Neural cell (in vitro differentiated cells): ENCODE measurements at regions not wholly inside any gene's neighbourhood (a gene's known extent, or its start where the extent isn't known, plus 50 kb on each side); places are given as distances from the start of the nearest gene placed in this dataset.

Experiments used
- CTCF ChIP-seq: fragments of 450-650 bp; IDR thresholded peaks from 2 replicates; pipeline ENCODE4 v1.5.1; 2014; ENCODE audit warnings: antibody characterized with exemption, mild to moderate bottlenecking, moderate library complexity; ENCODE audit not compliant: poor library complexity, severe bottlenecking
- EP300 ChIP-seq: fragments of 450-650 bp; conservative IDR thresholded peaks from 2 replicates; pipeline ENCODE4 v1.6.1; 2014; ENCODE audit warnings: antibody characterized with exemption, mild to moderate bottlenecking, moderate library complexity; ENCODE audit not compliant: poor library complexity, severe bottlenecking
- EZH2 ChIP-seq: fragments of 200-600, 300-800 bp; shearing (Covaris generic), sonication (generic); IDR thresholded peaks from 2 replicates; pipeline ENCODE4 v1.6.1; 2014; ENCODE audit warnings: antibody characterized with exemption, low read length, borderline replicate concordance, mild to moderate bottlenecking; ENCODE audit not compliant: insufficient read depth, poor library complexity, severe bottlenecking
- MXI1 ChIP-seq: fragments of 450-650 bp; conservative IDR thresholded peaks from 2 replicates; pipeline ENCODE4 v1.6.1; 2014; ENCODE audit warnings: antibody characterized with exemption, mild to moderate bottlenecking; ENCODE audit not compliant: poor library complexity, severe bottlenecking
- POLR2AphosphoS5 ChIP-seq: IDR thresholded peaks from 2 replicates; pipeline ENCODE4 v1.6.1; 2012
- RAD21 ChIP-seq: fragments of 450-650 bp; conservative IDR thresholded peaks from 2 replicates; pipeline ENCODE4 v1.6.1; 2014; ENCODE audit warnings: antibody characterized with exemption, mild to moderate bottlenecking, moderate library complexity
- REST ChIP-seq: IDR thresholded peaks from 2 replicates; pipeline ENCODE4 v1.6.1; 2012; ENCODE audit warnings: borderline replicate concordance
- SMC3 ChIP-seq: fragments of 450-650 bp; conservative IDR thresholded peaks from 2 replicates; pipeline ENCODE4 v1.6.1; 2014; ENCODE audit warnings: antibody characterized with exemption, mild to moderate bottlenecking, moderate library complexity; ENCODE audit not compliant: poor library complexity
- TAF1 ChIP-seq: IDR thresholded peaks from 2 replicates; pipeline ENCODE4 v1.6.1; 2012; ENCODE audit warnings: low read depth

GRCh38 chr2:18502142-18502541 lies 58.3 kb downstream of the RDH14 start:
- TF ChIP-seq CTCF (no peak), RAD21 (no peak), POLR2AphosphoS5 (no peak), EP300 (no peak), MXI1 (no peak), EZH2 (no peak), TAF1 (no peak), SMC3 (no peak), REST (no peak)
